DND-41 (cell line): ENCODE measurements at regions not wholly inside any gene's neighbourhood (a gene's known extent, or its start where the extent isn't known, plus 50 kb on each side); places are given as distances from the start of the nearest gene placed in this dataset.

ENCODE experiments used
- ATAC-seq: fragments of 200-7000 bp; cut with Tn5 transposase; 3 replicates; pipeline ENCODE4 v1.9.1; 2021; ENCODE audit warnings: low read depth; ENCODE audit not compliant: insufficient read depth
- DNase-seq: peaks from one replicate; pipeline ENCODE4 v3.0.0-alpha.2; 2020
- H2AFZ ChIP-seq: 2 replicates; pipeline ENCODE4 v1.6.0; 2012; ENCODE audit warnings: low read depth, low read length
- H3K27ac ChIP-seq: 2 replicates; pipeline ENCODE4 v1.5.1; 2012; ENCODE audit warnings: low read length, inconsistent platforms
- H3K27me3 ChIP-seq: fragments of 200-600 bp; sonication (generic); 2 replicates; pipeline ENCODE4 v1.6.0; 2012; ENCODE audit warnings: low read length, mild to moderate bottlenecking, inconsistent platforms; ENCODE audit not compliant: insufficient read depth, poor library complexity
- H3K36me3 ChIP-seq: 2 replicates; pipeline ENCODE4 v1.5.1; 2012; ENCODE audit warnings: low read length, inconsistent platforms; ENCODE audit not compliant: insufficient read depth
- H3K4me1 ChIP-seq: 2 replicates; pipeline ENCODE4 v1.5.1; 2012; ENCODE audit warnings: mild to moderate bottlenecking, low read length; ENCODE audit not compliant: insufficient read depth
- H3K4me2 ChIP-seq: 2 replicates; pipeline ENCODE4 v1.6.0; 2012; ENCODE audit warnings: mild to moderate bottlenecking, moderate library complexity, low read length, inconsistent platforms; ENCODE audit not compliant: insufficient read depth
- H3K4me3 ChIP-seq, 2 experiments: fragments of 200-600 bp in 1 of 2; shearing (Covaris generic) in 1 of 2; 2 replicates each; pipeline ENCODE4 v1.5.1; 2012 to 2016; ENCODE audit warnings: inconsistent platforms in 2 of 2, low read length in 2 of 2, mild to moderate bottlenecking in 2 of 2, low read depth in 1 of 2, moderate library complexity in 1 of 2
- H3K79me2 ChIP-seq: 2 replicates; pipeline ENCODE4 v1.6.0; 2012; ENCODE audit warnings: low read length, inconsistent platforms; ENCODE audit not compliant: insufficient read depth
- H3K9ac ChIP-seq: 2 replicates; pipeline ENCODE4 v1.6.0; 2012; ENCODE audit warnings: low read depth, mild to moderate bottlenecking, inconsistent platforms, low read length, moderate library complexity
- H3K9me3 ChIP-seq: 2 replicates; pipeline ENCODE4 v1.5.1; 2012; ENCODE audit warnings: low read length, moderate library complexity, mild to moderate bottlenecking, inconsistent platforms; ENCODE audit not compliant: insufficient read depth, severe bottlenecking
- H4K20me1 ChIP-seq: 2 replicates; pipeline ENCODE4 v1.6.0; 2012; ENCODE audit warnings: low read length; ENCODE audit not compliant: insufficient read depth
- CTCF ChIP-seq: IDR thresholded peaks from 2 replicates; pipeline ENCODE4 v1.5.1; 2012; ENCODE audit warnings: borderline replicate concordance, low read length, moderate library complexity, mild to moderate bottlenecking; ENCODE audit not compliant: poor library complexity, severe bottlenecking; ENCODE audit errors: extremely low read depth
- EZH2 ChIP-seq: IDR thresholded peaks from 3 replicates; pipeline ENCODE4 v1.6.1; 2012; ENCODE audit warnings: borderline replicate concordance, low read depth, mild to moderate bottlenecking, moderate library complexity, low read length, inconsistent platforms; ENCODE audit not compliant: severe bottlenecking

- no peak overlapping the region for H3K27ac ChIP-seq
- H3K79me2 ChIP-seq, result no peaks in the 10 kb centered on the region
- H3K9me3 ChIP-seq, result no peaks in the 10 kb centered on the region
- H4K20me1 ChIP-seq, result no peaks in the 10 kb centered on the region
- TF ChIP-seq CTCF (no peak), EZH2 (no peak)
- ATAC-seq, result no peak
- no peak overlapping the region for H3K9ac ChIP-seq
- no peak overlapping the region for H3K4me2 ChIP-seq
- no peaks in the 10 kb centered on the region for H3K36me3 ChIP-seq
- H2AFZ ChIP-seq, result no peak overlapping the region
- peaks cover 7% of the 10 kb centered on the region for H3K27me3 ChIP-seq
- DNase-seq, result no peak
- no peak overlapping the region for H3K4me3 ChIP-seq
- H3K4me1 ChIP-seq, result no peaks in the 10 kb centered on the region
Observed at GRCh38 chr11:127191689-127192088, 191.1 kb upstream of the KIRREL3 start.

DNA sequence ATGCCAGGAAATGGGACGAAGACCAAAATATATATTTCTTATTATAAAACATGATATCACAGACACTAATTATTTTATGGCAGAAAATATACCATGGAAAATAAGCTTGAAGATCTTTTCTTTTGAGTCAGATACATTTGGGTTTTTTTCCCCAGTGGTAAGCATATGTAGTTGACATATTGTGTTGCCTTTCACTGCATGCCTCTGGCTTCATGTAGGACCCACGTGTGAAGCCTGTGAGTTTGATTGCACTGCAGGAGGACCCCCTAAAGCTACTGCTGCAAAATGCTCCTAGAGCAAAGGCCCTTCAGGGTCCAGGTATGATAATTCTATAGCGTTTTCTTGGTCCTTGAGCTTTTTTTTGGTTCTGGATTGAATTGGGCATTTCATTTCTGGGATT lies 190.7 kb upstream of the KIRREL3 start:
- H3K9me3 ChIP-seq, result no peaks in the 10 kb centered on the region

GRCh38 chr11:127182586-127183203 lies 182.1 kb upstream of the KIRREL3 start:
- Histone ChIP-seq H3K4me2 (no peak overlapping the region), H3K36me3 (no peaks in the 10 kb centered on the region), H3K9me3 (no peaks in the 10 kb centered on the region), H4K20me1 (no peaks in the 10 kb centered on the region), H3K79me2 (no peaks in the 10 kb centered on the region), H2AFZ (no peak overlapping the region), H3K27me3 (peaks cover 4% of the 10 kb centered on the region), H3K4me3 (no peak overlapping the region), H3K4me1 (no peaks in the 10 kb centered on the region), H3K27ac (no peak overlapping the region), H3K9ac (no peak overlapping the region)
- ATAC-seq (no peak), DNase-seq (no peak)
- no peak for TF ChIP-seq CTCF
- no peak for TF ChIP-seq EZH2

More for the DNA sequence above, 190.7 kb upstream of the KIRREL3 start:
- H3K4me1 ChIP-seq, result no peaks in the 10 kb centered on the region
- H3K9ac ChIP-seq, result no peak overlapping the region
- H3K4me2 ChIP-seq, result no peak overlapping the region
- TF ChIP-seq EZH2, result no peak
- no peak for TF ChIP-seq CTCF
- H4K20me1 ChIP-seq, result no peaks in the 10 kb centered on the region
- H3K4me3 ChIP-seq, result no peak overlapping the region
- no peaks in the 10 kb centered on the region for H3K79me2 ChIP-seq
- H3K27ac ChIP-seq, result no peak overlapping the region
- no peak for DNase-seq
- no peaks in the 10 kb centered on the region for H3K36me3 ChIP-seq
- no peak overlapping the region for H2AFZ ChIP-seq
- peaks cover 7% of the 10 kb centered on the region for H3K27me3 ChIP-seq
- no peak for ATAC-seq

- Histone ChIP-seq H3K4me2 (no peak overlapping the region), H3K79me2 (no peaks in the 10 kb centered on the region), H3K27ac (no peak overlapping the region), H3K4me3 (no peak overlapping the region), H4K20me1 (no peaks in the 10 kb centered on the region), H3K36me3 (no peaks in the 10 kb centered on the region), H3K4me1 (no peaks in the 10 kb centered on the region), H3K9me3 (no peaks in the 10 kb centered on the region), H3K27me3 (no peaks in the 10 kb centered on the region), H2AFZ (no peak overlapping the region), H3K9ac (no peak overlapping the region)
- ATAC-seq (no peak), DNase-seq (no peak)
- no peak for TF ChIP-seq CTCF
- TF ChIP-seq EZH2, result no peak
Observed at GRCh38 chr11:127157225-127157624, 156.7 kb upstream of the KIRREL3 start.
